NCI-H2107 (cell line): ENCODE measurements at regions not wholly inside any gene's neighbourhood (a gene's known extent, or its start where the extent isn't known, plus 50 kb on each side); places are given as distances from the start of the nearest gene placed in this dataset.
"Not testable (repeated sequence)": the region's sequence is repeated elsewhere in the genome, so short reads cannot be mapped to it uniquely, and the experiment has no call there.

Source experiments
- DNase-seq: peaks from one replicate; lab custom pipeline; 2025; lab: John Stamatoyannopoulos, UW

GRCh38 chr12:68984796-68985573 lies 52.0 kb upstream of the CPM start:
- no peak for DNase-seq

- DNase-seq = not testable (repeated sequence)
These were observed 64.6 kb upstream of the CPM start for GRCh38 chr12:68997526-68997925.

GRCh38 chr12:68998041-68998440 lies 65.1 kb upstream of the CPM start:
- no peak for DNase-seq

DNA sequence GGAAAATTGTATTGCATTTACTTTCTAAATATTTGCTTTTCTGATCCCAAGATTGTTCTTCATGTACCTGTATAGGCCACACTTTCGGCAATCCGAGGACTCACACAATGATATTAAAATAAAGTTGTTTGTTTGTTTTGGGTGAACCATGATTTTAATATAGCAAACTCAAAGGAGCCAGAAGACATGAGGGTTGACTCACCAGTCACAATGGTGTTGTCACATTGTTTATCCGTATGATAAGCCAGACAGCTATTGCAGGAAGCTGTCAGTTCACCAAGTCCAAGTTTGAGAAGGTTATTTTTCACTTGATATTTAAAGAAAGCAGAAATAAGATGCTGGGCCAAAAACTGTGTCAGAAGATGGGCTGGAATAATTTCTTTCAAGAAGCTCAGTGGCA lies 67.1 kb upstream of the CPM start:
- no peak for DNase-seq

DNA sequence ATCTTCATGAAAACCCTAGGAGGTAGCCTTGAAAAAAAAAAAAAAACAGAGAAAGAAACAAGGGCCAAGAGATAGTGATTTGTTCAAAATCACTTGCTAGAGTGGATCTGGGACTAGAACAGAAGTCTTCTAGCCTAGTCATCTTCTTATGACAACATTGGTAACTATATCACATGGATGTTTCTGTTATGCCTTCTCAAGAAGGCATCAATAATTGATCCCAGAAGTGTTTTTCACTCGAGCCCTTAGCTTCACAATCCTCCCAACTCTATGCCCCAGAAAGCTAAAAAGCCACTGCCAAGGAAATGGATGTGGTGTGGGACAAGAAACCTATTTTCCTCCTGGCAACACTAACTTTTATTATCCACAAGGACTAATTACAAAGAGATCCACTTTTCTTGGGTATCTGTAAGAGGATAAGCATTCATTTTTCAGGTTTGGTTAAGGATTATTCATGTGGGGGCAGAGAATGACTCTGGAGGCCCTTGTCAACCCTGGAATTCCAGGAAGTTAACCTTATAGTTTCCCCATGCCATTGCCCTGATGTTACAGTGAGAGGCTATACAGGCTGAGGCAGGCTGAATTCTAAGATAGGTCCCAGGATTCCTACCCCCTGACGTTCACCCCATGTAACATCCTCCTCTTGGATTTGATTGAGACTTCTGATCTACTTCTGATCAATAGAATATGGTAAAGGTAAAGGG lies 67.7 kb upstream of the CPM start:
- no peak for DNase-seq

- no peak for DNase-seq
These were observed 68.3 kb upstream of the CPM start for GRCh38 chr12:69001251-69001650.

DNA sequence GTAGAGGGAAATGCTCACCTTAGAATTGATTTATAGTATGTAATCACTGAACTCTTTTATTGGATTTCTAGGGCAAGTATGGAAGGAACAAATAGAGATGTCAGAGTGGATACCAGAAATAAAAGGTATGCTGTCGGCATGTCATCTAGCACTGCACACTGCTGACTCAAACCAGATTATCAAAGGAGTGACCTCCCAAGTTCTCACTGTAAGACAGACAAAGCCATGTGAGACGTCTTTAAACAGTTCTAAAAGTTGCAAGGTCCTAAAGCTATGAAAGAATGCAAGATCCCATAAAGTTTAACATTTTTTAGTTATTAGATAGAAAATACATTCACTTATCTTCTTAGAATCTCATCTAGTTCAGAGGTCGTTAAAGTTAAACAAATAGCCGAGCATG lies 70.0 kb upstream of the CPM start:
- DNase-seq = no peak

- no peak for DNase-seq
These were observed 71.0 kb upstream of the CPM start for GRCh38 chr12:69003991-69004390.

- DNase-seq = peak; percentile 6
These were observed 74.3 kb upstream of the CPM start for GRCh38 chr12:69007101-69007854.

DNA sequence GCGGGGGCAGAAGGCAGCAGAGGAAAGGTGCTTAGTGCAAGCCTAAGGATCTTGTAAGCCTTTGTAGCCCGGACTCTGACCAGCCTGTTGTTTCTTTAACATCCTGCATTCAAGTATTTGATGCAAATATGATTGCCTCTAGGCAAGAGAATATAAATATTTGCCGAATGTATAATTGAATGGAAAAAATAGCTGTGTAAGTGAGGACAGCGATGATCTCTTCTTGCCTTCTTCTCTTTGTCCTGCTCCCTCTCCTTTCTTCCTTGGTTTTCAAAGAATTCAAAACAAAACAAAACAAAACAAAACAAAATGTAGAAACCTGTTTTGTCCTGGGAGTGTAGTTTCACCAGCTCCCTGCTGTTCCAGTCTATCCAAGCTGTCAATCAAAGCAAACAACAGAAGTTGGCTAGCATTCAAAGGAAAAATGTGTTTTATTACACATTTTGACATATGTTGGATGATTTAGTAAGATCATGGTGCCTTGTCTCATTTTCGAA lies 74.9 kb upstream of the CPM start:
- DNase-seq = no peak

DNA sequence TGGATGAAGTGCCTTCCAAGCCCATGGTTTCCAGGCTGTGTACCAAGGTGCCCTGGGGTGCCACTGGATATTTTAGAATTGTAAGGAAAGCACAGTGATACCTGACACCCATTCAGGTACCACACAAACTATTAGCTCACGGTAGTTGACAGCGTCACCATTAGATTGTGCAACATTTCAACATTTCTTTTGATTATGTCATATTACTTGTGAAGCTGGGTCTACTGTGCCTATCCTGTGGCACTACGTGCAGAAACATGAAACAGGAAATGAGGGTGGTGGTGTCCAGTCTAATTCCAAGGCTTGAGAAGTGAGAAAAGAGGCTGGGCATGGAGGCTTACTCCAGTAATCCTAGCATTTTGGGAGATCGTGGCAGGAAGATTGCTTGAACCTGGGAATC lies 75.5 kb upstream of the CPM start:
- peak; percentile 65 for DNase-seq

DNA sequence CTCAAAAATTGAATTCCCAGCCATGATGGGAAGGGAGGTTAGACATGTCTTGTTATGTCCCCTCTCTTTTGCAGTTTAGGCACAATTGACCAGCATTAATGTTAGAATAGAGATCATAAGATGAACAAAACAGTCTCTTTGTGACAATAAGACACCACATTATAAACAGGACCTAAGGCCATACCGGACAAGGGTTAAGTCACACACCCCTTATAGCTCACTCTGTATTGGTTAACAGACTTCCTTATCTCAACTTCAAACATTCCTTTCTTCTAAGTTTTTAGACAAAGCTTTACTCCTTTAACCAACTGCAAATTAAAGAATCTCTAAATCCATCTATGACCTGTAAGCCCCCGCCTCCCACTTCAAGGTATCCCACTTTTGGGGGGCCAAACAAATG lies 81.1 kb upstream of the CPM start:
- no peak for DNase-seq

- no peak for DNase-seq
These were observed 82.0 kb upstream of the CPM start for GRCh38 chr12:69015017-69015416.

DNA sequence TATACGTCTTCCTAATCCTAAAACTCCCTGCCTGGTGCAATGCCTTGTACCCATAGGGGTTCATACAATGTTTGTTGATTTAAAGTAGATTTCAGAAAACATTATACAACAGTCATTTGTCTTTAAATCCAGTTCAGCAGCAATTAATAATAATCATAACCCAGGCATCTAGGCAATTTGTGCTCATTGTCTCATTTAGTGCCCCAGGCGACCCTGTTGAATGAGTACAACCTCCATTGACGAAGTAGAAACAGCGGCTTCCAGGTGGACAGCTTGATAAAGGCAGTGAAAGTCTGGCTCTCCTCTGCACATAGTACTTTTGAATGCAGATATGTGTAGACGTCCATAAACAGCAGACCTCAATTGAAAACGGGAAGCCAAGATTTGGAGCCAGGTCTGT lies 82.9 kb upstream of the CPM start:
- no peak for DNase-seq

DNA sequence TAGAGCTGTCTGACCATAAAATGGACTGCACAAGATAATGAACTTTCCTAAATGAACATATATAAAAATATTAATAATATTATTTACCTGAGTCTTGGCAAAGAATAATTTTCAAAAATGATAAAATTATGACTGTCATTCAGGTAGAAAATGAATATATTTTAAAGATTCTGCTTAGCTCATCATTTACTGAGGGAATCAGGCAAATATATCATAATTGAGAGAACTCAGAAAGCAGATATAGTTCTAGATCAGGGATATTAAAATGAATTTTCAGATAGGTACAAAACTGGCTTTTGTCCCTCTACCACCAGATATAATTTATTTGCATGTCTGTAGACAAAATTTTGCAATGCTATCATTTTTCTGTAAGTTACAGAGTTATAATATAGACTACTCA lies 86.1 kb upstream of the CPM start:
- no peak for DNase-seq

DNA sequence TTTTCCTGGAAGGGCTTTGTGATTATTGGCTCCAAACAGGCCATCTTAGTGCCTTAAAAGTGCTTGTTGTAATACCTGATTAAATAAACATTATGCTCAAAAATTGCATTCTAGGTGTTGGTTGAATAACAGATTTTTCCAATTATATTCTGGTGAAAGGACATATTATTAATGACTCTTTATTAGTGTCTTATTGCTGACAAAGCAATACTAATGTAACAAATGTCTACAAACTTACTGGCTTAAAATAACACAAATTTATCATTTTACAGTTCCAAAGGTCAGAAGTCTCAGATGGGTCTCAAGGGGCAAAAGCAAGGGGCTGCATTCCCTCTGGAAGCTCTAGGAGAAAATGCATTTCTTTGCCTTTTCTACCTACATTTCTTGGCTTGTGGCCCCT lies 86.9 kb upstream of the CPM start:
- no peak for DNase-seq

DNA sequence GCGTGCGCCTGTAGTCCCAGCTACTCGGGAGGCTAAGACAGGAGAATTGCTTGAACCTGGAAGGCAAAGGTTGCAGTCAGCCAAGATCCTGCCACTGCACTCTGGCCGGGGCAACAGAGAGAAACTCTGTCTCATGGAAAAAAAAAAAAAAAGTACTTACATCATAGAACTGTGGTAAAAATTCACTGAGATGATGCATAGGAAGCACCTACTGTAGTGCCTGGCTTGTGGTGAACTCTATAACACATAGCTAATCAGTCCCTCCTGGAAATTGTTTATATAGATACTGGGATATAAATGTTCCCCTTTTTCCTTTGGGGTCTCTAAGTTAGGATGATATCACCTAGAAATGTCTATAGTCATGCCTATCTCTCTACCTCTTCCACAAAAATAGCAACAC lies 89.7 kb upstream of the CPM start:
- no peak for DNase-seq

DNA sequence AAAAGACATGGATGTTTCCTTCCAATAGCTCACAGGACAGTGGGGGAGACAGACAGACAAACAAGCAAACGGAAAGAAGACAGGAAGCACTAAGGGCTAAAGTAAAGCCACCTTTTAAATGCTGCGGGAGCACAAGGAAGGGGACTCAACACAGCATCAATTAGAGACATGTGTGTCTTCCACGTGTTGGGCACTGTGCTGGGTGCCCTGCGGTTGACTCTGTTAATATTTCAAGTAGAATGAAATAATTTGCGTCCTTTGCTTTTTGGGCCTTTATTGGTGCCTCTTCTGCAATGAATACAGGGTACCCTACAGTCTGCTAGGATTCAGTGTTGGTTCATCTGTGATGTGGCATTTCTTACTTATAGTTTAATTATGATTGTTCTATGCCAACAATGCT lies 90.9 kb upstream of the CPM start:
- no peak for DNase-seq

GRCh38 chr12:69024413-69024812 lies 91.4 kb upstream of the CPM start:
- DNase-seq = no peak

- DNase-seq = no peak
These were observed 91.9 kb upstream of the CPM start for GRCh38 chr12:69024907-69025306.

DNA sequence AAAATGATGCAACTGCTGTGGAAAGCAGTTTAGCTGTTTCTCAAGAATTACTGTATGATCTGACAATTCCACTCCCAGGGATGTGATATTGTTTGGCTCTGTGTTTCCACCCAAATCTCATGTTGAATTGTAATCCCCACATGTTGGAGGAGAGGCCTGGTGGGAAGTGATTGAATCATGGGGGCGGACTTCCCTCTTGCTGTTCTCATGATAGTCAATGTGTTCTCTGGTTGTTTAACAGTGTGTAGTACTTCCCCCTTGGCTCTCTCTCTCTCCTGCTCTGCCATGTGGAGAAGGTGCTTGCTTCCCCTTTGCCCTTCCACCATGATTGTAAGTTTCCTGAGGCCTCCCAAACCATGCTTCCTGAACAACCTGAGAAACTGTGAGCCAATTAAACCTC lies 93.4 kb upstream of the CPM start:
- no peak for DNase-seq

DNA sequence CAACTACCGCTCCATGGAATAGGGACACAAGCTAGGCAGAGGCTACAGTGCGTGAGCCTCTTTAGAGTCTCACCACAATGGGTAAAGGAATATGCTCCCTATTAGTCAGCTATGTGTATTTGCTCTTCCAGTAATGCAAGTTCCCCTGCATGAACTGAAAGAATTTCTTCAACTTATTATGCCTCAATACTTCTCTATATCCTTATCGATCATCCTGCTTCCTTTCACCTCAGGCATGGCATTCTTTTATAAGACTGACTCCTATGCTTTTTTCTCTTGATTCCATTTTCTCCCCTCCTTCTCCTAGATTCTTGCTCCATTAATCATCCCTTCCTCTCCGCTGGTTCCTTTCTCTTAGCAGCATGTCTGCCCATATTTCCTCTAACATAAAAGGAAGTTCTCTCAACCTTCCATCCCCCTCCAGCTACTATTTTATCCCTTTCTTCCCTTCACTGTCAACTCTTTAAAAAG lies 94.5 kb upstream of the CPM start:
- no peak for DNase-seq
